K562 (cell line): ENCODE measurements at regions not wholly inside any gene's neighbourhood (a gene's known extent, or its start where the extent isn't known, plus 50 kb on each side); places are given as distances from the start of the nearest gene placed in this dataset.

Experiments
- ATAC-seq: fragments of 200-7000 bp; cut with Tn5 transposase; 3 replicates; pipeline ENCODE4 v1.9.1; 2020; ENCODE audit warnings: moderate library complexity
- BruUV-seq: library from RNA; stranded (reverse); fragments of 400-500 nt; replicated peaks from 2 replicates; lab custom pipeline; 2021; lab: Mats Ljungman, UMichigan
- CTCF ChIA-PET: fragments of 300-600 bp; formaldehyde crosslinking; extraction: SDS; loops from one replicate; lab custom pipeline; 2021; ENCODE audit warnings: low intra/inter-chr PET ratio; lab: Yijun Ruan, JAX
- POLR2A ChIA-PET: fragments of 300-600, 350-650 bp; sonication (Branson Sonifier 250); formaldehyde crosslinking; extraction: SDS; loops from one replicate; lab custom pipeline; 2021; ENCODE audit warnings: antibody characterized with exemption, inconsistent platforms; lab: Yijun Ruan, JAX
- DNase-seq, 4 experiments: peaks; one replicate each; pipeline versions ENCODE4 v3.0.0 to v3.0.0-alpha.2; 2011 to 2018; ENCODE audit warnings: low spot score in 3 of 4, mixed read lengths in 3 of 4; ENCODE audit errors: extremely low read depth in 1 of 4
- FAIRE-seq: peaks from 2 replicates; lab custom pipeline; 2011; peaks lifted over from hg19 to GRCh38; lab: Jason Lieb, UNC
- H2AFZ ChIP-seq: 2 replicates; pipeline ENCODE4 v1.6.0; 2011; ENCODE audit warnings: low read depth, low read length, control low read depth, inconsistent platforms
- H3K27ac ChIP-seq: fragments of 200-600 bp; 3 replicates; pipeline ENCODE4 v1.8.0; 2011; ENCODE audit warnings: low read depth, mild to moderate bottlenecking, control low read depth, inconsistent platforms, low read length, moderate library complexity, mixed read lengths; ENCODE audit errors: extremely low read depth
- H3K27me3 ChIP-seq, 2 experiments: fragments of 300-600 bp in 1 of 2; 2 replicates in 1 of 2; 3 replicates in 1 of 2; pipeline versions ENCODE4 v1.6.0 to v1.8.0; 2011; ENCODE audit warnings: inconsistent platforms in 2 of 2, low read length in 2 of 2, mild to moderate bottlenecking in 1 of 2, mixed read lengths in 1 of 2, moderate library complexity in 1 of 2; ENCODE audit not compliant: control insufficient read depth in 2 of 2, insufficient read depth in 2 of 2
- H3K36me3 ChIP-seq: fragments of 300-600 bp; 3 replicates; pipeline ENCODE4 v1.8.0; 2011; ENCODE audit warnings: mild to moderate bottlenecking, low read length, inconsistent platforms; ENCODE audit not compliant: control insufficient read depth, insufficient read depth
- H3K4me1 ChIP-seq, 2 experiments: fragments of 200-600 bp in 1 of 2; replicated peaks in 1 of 2; 2 replicates in 1 of 2; 3 replicates in 1 of 2; pipeline versions ENCODE4 v1.5.1 to v1.8.0; 2011; ENCODE audit warnings: inconsistent platforms in 2 of 2, low read length in 2 of 2, mild to moderate bottlenecking in 1 of 2, mixed read lengths in 1 of 2, moderate library complexity in 1 of 2; ENCODE audit not compliant: control insufficient read depth in 2 of 2, insufficient read depth in 2 of 2
- H3K4me2 ChIP-seq: 2 replicates; pipeline ENCODE4 v1.6.1; 2011; ENCODE audit warnings: low read length, control low read depth, inconsistent platforms, mixed read lengths; ENCODE audit not compliant: insufficient read depth
- H3K4me3 ChIP-seq: fragments of 200-600 bp; sonication (generic), shearing (Covaris generic); 2 replicates; pipeline ENCODE4 v1.5.1; 2016; ENCODE audit warnings: control low read depth, inconsistent platforms
- H3K79me2 ChIP-seq: fragments of 200-600 bp; 3 replicates; pipeline ENCODE4 v1.8.0; 2011; ENCODE audit warnings: low read length, inconsistent platforms; ENCODE audit not compliant: control insufficient read depth, insufficient read depth
- H3K9ac ChIP-seq, 2 experiments: 2 replicates each; pipeline versions ENCODE4 v1.6.0 to v1.6.1; 2011; ENCODE audit warnings: low read depth in 2 of 2, low read length in 2 of 2, control low read depth in 1 of 2, inconsistent platforms in 1 of 2, mild to moderate bottlenecking in 1 of 2, mixed read lengths in 1 of 2; ENCODE audit not compliant: insufficient read depth in 1 of 2
- H3K9me1 ChIP-seq: one replicate; pipeline ENCODE4 v1.6.0; 2011; ENCODE audit warnings: inconsistent platforms, mild to moderate bottlenecking, low read length, moderate library complexity; ENCODE audit not compliant: control insufficient read depth, insufficient read depth
- H3K9me3 ChIP-seq: replicated peaks from 2 replicates; pipeline ENCODE4 v1.5.1; 2011; ENCODE audit warnings: low read depth, low read length, inconsistent platforms; ENCODE audit not compliant: control insufficient read depth, insufficient read depth
- H4K20me1 ChIP-seq: replicated peaks from 2 replicates; pipeline ENCODE4 v1.6.1; 2011; ENCODE audit warnings: low read length, inconsistent platforms, mixed read lengths; ENCODE audit not compliant: control insufficient read depth, insufficient read depth
- ARHGAP35 ChIP-seq: fragments of 450-650 bp; IDR thresholded peaks from 2 replicates; pipeline ENCODE4 v1.6.1; 2018; ENCODE audit not compliant: partially characterized antibody
- CBFA2T3 ChIP-seq: fragments of 450-650 bp; IDR thresholded peaks from 2 replicates; pipeline ENCODE4 v1.6.1; 2017
- EGR1 ChIP-seq: fragments of 450-650 bp; conservative IDR thresholded peaks from 2 replicates; pipeline ENCODE4 v1.6.1; 2017; ENCODE audit warnings: mild to moderate bottlenecking
- POLR3A ChIP-seq: IDR thresholded peaks from 2 replicates; pipeline ENCODE4 v1.6.1; 2011; ENCODE audit warnings: borderline replicate concordance, mild to moderate bottlenecking, moderate library complexity; ENCODE audit not compliant: insufficient read length, insufficient read depth; ENCODE audit errors: extremely low read depth
- SRSF7 ChIP-seq: fragments of 200-400 bp; formaldehyde crosslinking; optimal IDR thresholded peaks from 2 replicates; pipeline ENCODE3; 2017; ENCODE audit warnings: mild to moderate bottlenecking, low read depth, low read length
- ZNF133 ChIP-seq: fragments of 250-450 bp; sonication (Bioruptor Pico); IDR thresholded peaks from 2 replicates; pipeline ENCODE4 v1.4.0; 2020; ENCODE audit warnings: mild to moderate bottlenecking
- WGBS: fragments of 100-300 bp; shearing (Covaris generic); methylation state at CpG from one replicate; pipeline ENCODE4 v1.1.6; 2016; ENCODE audit warnings: low coverage, mixed read lengths; ENCODE audit not compliant: insufficient coverage; ENCODE audit errors: missing lambda C conversion rate; 5-methylcytosine and 5-hydroxymethylcytosine counted together
- in situ Hi-C: fragments of 300-500 bp; cut with MboI; formaldehyde crosslinking; loops from 4 replicates; pipeline ENCODE4 v1.15.0; 2018; ENCODE audit warnings: inconsistent platforms, mixed read lengths
- intact Hi-C: fragments of 100-400 bp; cut with micrococcal nuclease; formaldehyde crosslinking; loops from 2 replicates; pipeline ENCODE4 v1.14.2; 2022
- TF ChIP-seq, protein P1 (sequence below): fragments of 250-450 bp; sonication (Bioruptor Pico); IDR thresholded peaks from 2 replicates; pipeline ENCODE4 v1.4.0; 2020; ENCODE audit warnings: mild to moderate bottlenecking, moderate library complexity
- TF ChIP-seq, protein P2 (sequence below): fragments of 450-650 bp; formaldehyde crosslinking; IDR thresholded peaks from 2 replicates; pipeline ENCODE4 v1.4.0; 2020; ENCODE audit warnings: mild to moderate bottlenecking, moderate library complexity
- TF ChIP-seq, protein P3 (sequence below): fragments of 450-650 bp; IDR thresholded peaks from 2 replicates; pipeline ENCODE4 v1.6.1; 2016; ENCODE audit warnings: missing biosample characterization, missing genetic modification characterization

DNA sequence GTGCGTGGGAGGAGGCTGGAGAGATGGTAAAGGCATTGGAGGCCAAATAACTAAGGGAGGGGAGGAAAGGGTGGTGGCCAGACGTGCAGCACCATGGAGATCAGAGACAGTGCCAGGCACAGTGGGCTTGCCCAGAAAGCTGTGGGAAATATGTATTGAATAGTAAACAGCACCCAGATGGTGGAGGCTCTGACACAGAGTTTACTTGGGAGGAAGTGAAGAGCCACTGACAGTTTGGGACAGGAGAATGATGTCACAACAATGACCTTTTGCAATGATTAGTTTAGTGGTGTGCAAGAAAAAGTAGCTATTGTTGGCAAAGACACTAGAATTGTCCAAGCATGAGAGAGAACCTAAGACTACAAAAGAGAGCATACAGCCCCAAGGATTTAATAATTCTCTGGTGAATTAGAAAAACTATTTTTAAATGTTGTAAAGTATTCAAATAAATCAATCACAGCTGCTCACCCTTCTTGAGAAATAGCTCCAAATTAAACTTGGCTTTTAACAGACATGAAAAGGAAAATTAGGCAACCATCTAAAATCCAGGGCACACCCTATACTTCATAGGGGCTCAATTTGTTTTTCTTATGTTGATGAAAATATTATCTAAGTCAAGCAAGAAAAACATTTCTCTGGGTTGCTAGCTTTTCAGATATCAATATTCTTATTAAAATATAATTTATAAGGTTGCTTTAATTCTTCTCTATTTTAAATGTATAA is 458.7 kb upstream of the HNRNPA3 start:
- DNase-seq (no peak), ATAC-seq (no peak), FAIRE-seq (no peak)
- POLR2A ChIA-PET = interaction anchor here (0.6 to 0.7 kb wide), 2 partner anchors 68 to 662 kb away, joined by 3 read pairs; no protein-coding TSS in a partner anchor
- H4K20me1 ChIP-seq = no peaks in the 10 kb centered on the region
- H3K9ac ChIP-seq = no peak overlapping the region
- in situ Hi-C loops (no loop called here), intact Hi-C loops (no loop called here)
- H3K4me3 ChIP-seq = no peak overlapping the region
- H3K27me3 ChIP-seq = no peaks in the 10 kb centered on the region; a peak in 1 of 5 replicates
- H3K27ac ChIP-seq = no peak overlapping the region
- WGBS = 0% methylated on average over 2 of the region's 2 CpGs
- H3K79me2 ChIP-seq = no peaks in the 10 kb centered on the region
- H2AFZ ChIP-seq = no peak overlapping the region
- H3K9me3 ChIP-seq = no peaks in the 10 kb centered on the region
- no peaks in the 10 kb centered on the region for H3K4me1 ChIP-seq
- TF ChIP-seq SRSF7 = no peak
- peak; percentile 44; the same call in 1 of the 2 replicates for TF ChIP-seq EGR1
- no peak for TF ChIP-seq ARHGAP35
- TF ChIP-seq, protein P1, sequence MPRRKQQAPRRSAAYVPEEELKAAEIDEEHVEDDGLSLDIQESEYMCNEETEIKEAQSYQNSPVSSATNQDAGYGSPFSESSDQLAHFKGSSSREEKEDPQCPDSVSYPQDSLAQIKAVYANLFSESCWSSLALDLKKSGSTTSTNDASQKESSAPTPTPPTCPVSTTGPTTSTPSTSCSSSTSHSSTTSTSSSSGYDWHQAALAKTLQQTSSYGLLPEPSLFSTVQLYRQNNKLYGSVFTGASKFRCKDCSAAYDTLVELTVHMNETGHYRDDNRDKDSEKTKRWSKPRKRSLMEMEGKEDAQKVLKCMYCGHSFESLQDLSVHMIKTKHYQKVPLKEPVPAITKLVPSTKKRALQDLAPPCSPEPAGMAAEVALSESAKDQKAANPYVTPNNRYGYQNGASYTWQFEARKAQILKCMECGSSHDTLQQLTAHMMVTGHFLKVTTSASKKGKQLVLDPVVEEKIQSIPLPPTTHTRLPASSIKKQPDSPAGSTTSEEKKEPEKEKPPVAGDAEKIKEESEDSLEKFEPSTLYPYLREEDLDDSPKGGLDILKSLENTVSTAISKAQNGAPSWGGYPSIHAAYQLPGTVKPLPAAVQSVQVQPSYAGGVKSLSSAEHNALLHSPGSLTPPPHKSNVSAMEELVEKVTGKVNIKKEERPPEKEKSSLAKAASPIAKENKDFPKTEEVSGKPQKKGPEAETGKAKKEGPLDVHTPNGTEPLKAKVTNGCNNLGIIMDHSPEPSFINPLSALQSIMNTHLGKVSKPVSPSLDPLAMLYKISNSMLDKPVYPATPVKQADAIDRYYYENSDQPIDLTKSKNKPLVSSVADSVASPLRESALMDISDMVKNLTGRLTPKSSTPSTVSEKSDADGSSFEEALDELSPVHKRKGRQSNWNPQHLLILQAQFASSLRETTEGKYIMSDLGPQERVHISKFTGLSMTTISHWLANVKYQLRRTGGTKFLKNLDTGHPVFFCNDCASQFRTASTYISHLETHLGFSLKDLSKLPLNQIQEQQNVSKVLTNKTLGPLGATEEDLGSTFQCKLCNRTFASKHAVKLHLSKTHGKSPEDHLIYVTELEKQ (CRISPR knock-in tag) = no peak
- TF ChIP-seq, protein P2, sequence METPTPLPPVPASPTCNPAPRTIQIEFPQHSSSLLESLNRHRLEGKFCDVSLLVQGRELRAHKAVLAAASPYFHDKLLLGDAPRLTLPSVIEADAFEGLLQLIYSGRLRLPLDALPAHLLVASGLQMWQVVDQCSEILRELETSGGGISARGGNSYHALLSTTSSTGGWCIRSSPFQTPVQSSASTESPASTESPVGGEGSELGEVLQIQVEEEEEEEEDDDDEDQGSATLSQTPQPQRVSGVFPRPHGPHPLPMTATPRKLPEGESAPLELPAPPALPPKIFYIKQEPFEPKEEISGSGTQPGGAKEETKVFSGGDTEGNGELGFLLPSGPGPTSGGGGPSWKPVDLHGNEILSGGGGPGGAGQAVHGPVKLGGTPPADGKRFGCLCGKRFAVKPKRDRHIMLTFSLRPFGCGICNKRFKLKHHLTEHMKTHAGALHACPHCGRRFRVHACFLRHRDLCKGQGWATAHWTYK (CRISPR knock-in tag) = no peak
- TF ChIP-seq, protein P3, sequence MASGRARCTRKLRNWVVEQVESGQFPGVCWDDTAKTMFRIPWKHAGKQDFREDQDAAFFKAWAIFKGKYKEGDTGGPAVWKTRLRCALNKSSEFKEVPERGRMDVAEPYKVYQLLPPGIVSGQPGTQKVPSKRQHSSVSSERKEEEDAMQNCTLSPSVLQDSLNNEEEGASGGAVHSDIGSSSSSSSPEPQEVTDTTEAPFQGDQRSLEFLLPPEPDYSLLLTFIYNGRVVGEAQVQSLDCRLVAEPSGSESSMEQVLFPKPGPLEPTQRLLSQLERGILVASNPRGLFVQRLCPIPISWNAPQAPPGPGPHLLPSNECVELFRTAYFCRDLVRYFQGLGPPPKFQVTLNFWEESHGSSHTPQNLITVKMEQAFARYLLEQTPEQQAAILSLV (tag) = no peak
- TF ChIP-seq CBFA2T3 = no peak
- no peak for TF ChIP-seq ZNF133 (CRISPR knock-in tag)
- no peak for TF ChIP-seq POLR3A
- TF ChIP-seq, all 486 proteins: peak for 1
- CTCF ChIA-PET = no interaction called here
- BruUV-seq = no TSS peak
- no peaks in the 10 kb centered on the region for H3K9me1 ChIP-seq
- H3K36me3 ChIP-seq = no peaks in the 10 kb centered on the region
- no peak overlapping the region for H3K4me2 ChIP-seq
